HUES6 (cell line): ENCODE measurements at regions not wholly inside any gene's neighbourhood (a gene's known extent, or its start where the extent isn't known, plus 50 kb on each side); places are given as distances from the start of the nearest gene placed in this dataset.
"Not testable (repeated sequence)": the region's sequence is repeated elsewhere in the genome, so short reads cannot be mapped to it uniquely, and the experiment has no call there.

ENCODE experiments used
- H3K27ac ChIP-seq: 2 replicates; pipeline ENCODE4 v1.7.0; 2013; ENCODE audit warnings: low read depth, mild to moderate bottlenecking, low read length, inconsistent platforms
- H3K27me3 ChIP-seq: 2 replicates; pipeline ENCODE4 v1.6.1; 2013; ENCODE audit warnings: low read length; ENCODE audit not compliant: control insufficient read depth, insufficient read depth
- H3K36me3 ChIP-seq: 2 replicates; pipeline ENCODE4 v1.6.1; 2013; ENCODE audit warnings: low read length; ENCODE audit not compliant: control insufficient read depth, insufficient read depth
- H3K4me1 ChIP-seq: 2 replicates; pipeline ENCODE4 v1.6.1; 2013; ENCODE audit warnings: low read length; ENCODE audit not compliant: control insufficient read depth, insufficient read depth
- H3K4me3 ChIP-seq: 2 replicates; pipeline ENCODE4 v1.5.1; 2013; ENCODE audit warnings: low read depth, low read length
- H3K9ac ChIP-seq: one replicate; pipeline ENCODE4 v1.6.1; 2013; ENCODE audit warnings: mild to moderate bottlenecking, low read length
- H3K9me3 ChIP-seq: 2 replicates; pipeline ENCODE4 v1.6.1; 2013; ENCODE audit warnings: low read depth, low read length; ENCODE audit not compliant: control insufficient read depth, insufficient read depth

- Histone ChIP-seq H3K36me3 (no peaks in the 10 kb centered on the region), H3K9ac (no peak overlapping the region), H3K27ac (no peak overlapping the region), H3K27me3 (peaks cover 10% of the 10 kb centered on the region; the same call in 1 of the 2 replicates), H3K9me3 (no peaks in the 10 kb centered on the region), H3K4me1 (no peaks in the 10 kb centered on the region), H3K4me3 (no peak overlapping the region)
Observed at GRCh38 chrX:25442499-25442898, 426.7 kb upstream of the ARX start.

GRCh38 chrX:25433307-25433706 is 417.5 kb upstream of the ARX start:
- peaks cover 16% of the 10 kb centered on the region; the same call in 1 of the 2 replicates for H3K27me3 ChIP-seq
- no peaks in the 10 kb centered on the region for H3K9me3 ChIP-seq
- no peak overlapping the region for H3K9ac ChIP-seq
- H3K4me1 ChIP-seq, result no peaks in the 10 kb centered on the region
- no peak overlapping the region for H3K4me3 ChIP-seq
- no peaks in the 10 kb centered on the region for H3K36me3 ChIP-seq
- H3K27ac ChIP-seq, result no peak overlapping the region

- no peak overlapping the region for H3K4me3 ChIP-seq
- H3K36me3 ChIP-seq, result no peaks in the 10 kb centered on the region
- no peak overlapping the region for H3K9ac ChIP-seq
- H3K27me3 ChIP-seq, result peaks cover 16% of the 10 kb centered on the region; the same call in 1 of the 2 replicates
- H3K9me3 ChIP-seq, result no peaks in the 10 kb centered on the region
- H3K27ac ChIP-seq, result no peak overlapping the region
- no peaks in the 10 kb centered on the region for H3K4me1 ChIP-seq
Observed at GRCh38 chrX:25432396-25432795, 416.6 kb upstream of the ARX start.

GRCh38 chrX:25427873-25428555 is 412.2 kb upstream of the ARX start:
- Histone ChIP-seq H3K4me3 (no peak overlapping the region), H3K9ac (no peak overlapping the region), H3K27ac (no peak overlapping the region), H3K4me1 (no peaks in the 10 kb centered on the region), H3K27me3 (peaks cover 9% of the 10 kb centered on the region; the same call in 1 of the 2 replicates), H3K36me3 (no peaks in the 10 kb centered on the region), H3K9me3 (no peaks in the 10 kb centered on the region)

- not testable (repeated sequence) for H3K36me3 ChIP-seq, H3K9ac ChIP-seq, H3K9me3 ChIP-seq, H3K27me3 ChIP-seq, H3K4me1 ChIP-seq, H3K27ac ChIP-seq, H3K4me3 ChIP-seq
Observed at GRCh38 chrX:25404163-25404562, 388.4 kb upstream of the ARX start.

GRCh38 chrX:25389266-25389665 is 373.5 kb upstream of the ARX start:
- Histone ChIP-seq H3K4me1 (no peaks in the 10 kb centered on the region), H3K9ac (no peak overlapping the region), H3K9me3 (peaks cover 10% of the 10 kb centered on the region), H3K27ac (no peak overlapping the region), H3K27me3 (peaks cover 18% of the 10 kb centered on the region), H3K4me3 (no peak overlapping the region), H3K36me3 (no peaks in the 10 kb centered on the region)

GRCh38 chrX:25383196-25383595 is 367.4 kb upstream of the ARX start:
- H3K4me1 ChIP-seq, result no peaks in the 10 kb centered on the region

GRCh38 chrX:25356456-25356855 is 340.7 kb upstream of the ARX start:
- Histone ChIP-seq H3K4me3 (no peak overlapping the region), H3K27me3 (no peaks in the 10 kb centered on the region; the same call in 1 of the 2 replicates), H3K9me3 (no peaks in the 10 kb centered on the region), H3K27ac (no peak overlapping the region), H3K9ac (no peak overlapping the region), H3K4me1 (no peaks in the 10 kb centered on the region), H3K36me3 (no peaks in the 10 kb centered on the region)

More at GRCh38 chrX:25383196-25383595, 367.4 kb upstream of the ARX start:
- H3K9ac ChIP-seq, result no peak overlapping the region
- no peak overlapping the region for H3K4me3 ChIP-seq
- no peaks in the 10 kb centered on the region for H3K36me3 ChIP-seq
- peaks cover 22% of the 10 kb centered on the region for H3K27me3 ChIP-seq
- H3K27ac ChIP-seq, result no peak overlapping the region
- H3K9me3 ChIP-seq, result no peaks in the 10 kb centered on the region

GRCh38 chrX:25344161-25344936 is 328.6 kb upstream of the ARX start:
- H3K4me3 ChIP-seq, result no peak overlapping the region
- no peaks in the 10 kb centered on the region; the same call in 1 of the 2 replicates for H3K27me3 ChIP-seq
- H3K9ac ChIP-seq, result no peak overlapping the region
- H3K4me1 ChIP-seq, result no peaks in the 10 kb centered on the region
- no peaks in the 10 kb centered on the region for H3K36me3 ChIP-seq
- H3K27ac ChIP-seq, result no peak overlapping the region
- peaks cover 8% of the 10 kb centered on the region; the same call in 1 of the 2 replicates for H3K9me3 ChIP-seq

- H3K27ac ChIP-seq, result no peak overlapping the region
- H3K4me1 ChIP-seq, result no peaks in the 10 kb centered on the region
- H3K27me3 ChIP-seq, result no peaks in the 10 kb centered on the region; the same call in 1 of the 2 replicates
- peaks cover 8% of the 10 kb centered on the region; the same call in 1 of the 2 replicates for H3K9me3 ChIP-seq
- no peaks in the 10 kb centered on the region for H3K36me3 ChIP-seq
- no peak overlapping the region for H3K4me3 ChIP-seq
- H3K9ac ChIP-seq, result no peak overlapping the region
Observed at GRCh38 chrX:25343060-25343459, 327.3 kb upstream of the ARX start.

- no peaks in the 10 kb centered on the region for H3K36me3 ChIP-seq
- no peaks in the 10 kb centered on the region for H3K4me1 ChIP-seq
- no peaks in the 10 kb centered on the region for H3K27me3 ChIP-seq
- no peak overlapping the region for H3K9ac ChIP-seq
- no peak overlapping the region for H3K4me3 ChIP-seq
- peaks cover 12% of the 10 kb centered on the region; the same call in 1 of the 2 replicates for H3K9me3 ChIP-seq
- H3K27ac ChIP-seq, result no peak overlapping the region
Observed at GRCh38 chrX:25337841-25338240, 322.1 kb upstream of the ARX start.
